ENCODE measurements at regions not wholly inside any gene's neighbourhood (a gene's known extent, or its start where the extent isn't known, plus 50 kb on each side); places are given as distances from the start of the nearest gene placed in this dataset.
"Not testable (repeated sequence)": the region's sequence is repeated elsewhere in the genome, so short reads cannot be mapped to it uniquely, and the experiment has no call there.

- H3K36me3 ChIP-seq = peaks cover 0 to 2% of the 10 kb centered on the region in 2 donors
- H3K4me3 ChIP-seq = no peak overlapping the region
- DNase-seq = no peak
- H3K27me3 ChIP-seq = no peaks in the 10 kb centered on the region
- intact Hi-C loops (cut with DNase I; ENCODE audit: low total_unique reads) = no loop called here
- H3K4me1 ChIP-seq = no peaks in the 10 kb centered on the region
- H3K27ac ChIP-seq = no peak overlapping the region
- TF ChIP-seq POLR2A (IDR thresholded peaks at IDR 0.05) (no peak), CTCF (IDR thresholded peaks at IDR 0.05) (no peak)
- no peaks in the 10 kb centered on the region for H3K9me3 ChIP-seq
These were observed 413.2 kb upstream of the TECRL start for GRCh38 chr4:64822405-64822804.

- H3K9me3 ChIP-seq = no peaks in the 10 kb centered on the region
- intact Hi-C loops (cut with DNase I; ENCODE audit: low total_unique reads) = no loop called here
- no peak for DNase-seq
- TF ChIP-seq CTCF (IDR thresholded peaks at IDR 0.05) (no peak), POLR2A (IDR thresholded peaks at IDR 0.05) (no peak)
- no peaks in the 10 kb centered on the region for H3K27me3 ChIP-seq
- H3K4me1 ChIP-seq = no peaks in the 10 kb centered on the region
- no peak overlapping the region for H3K4me3 ChIP-seq
- peaks cover 0 to 2% of the 10 kb centered on the region in 2 donors for H3K36me3 ChIP-seq
- H3K27ac ChIP-seq = no peak overlapping the region
These were observed 412.1 kb upstream of the TECRL start for GRCh38 chr4:64821219-64821976.

GRCh38 chr4:64814616-64815015 lies 405.4 kb upstream of the TECRL start:
- intact Hi-C loops (cut with DNase I; ENCODE audit: low total_unique reads) = no loop called here
- no peak for TF ChIP-seq CTCF (IDR thresholded peaks at IDR 0.05)
- TF ChIP-seq POLR2A (IDR thresholded peaks at IDR 0.05) = no peak
- Histone ChIP-seq H3K27ac (no peak overlapping the region), H3K27me3 (no peaks in the 10 kb centered on the region), H3K36me3 (no peaks in the 10 kb centered on the region), H3K4me3 (no peak overlapping the region), H3K4me1 (no peaks in the 10 kb centered on the region), H3K9me3 (no peaks in the 10 kb centered on the region)
- DNase-seq = no peak

GRCh38 chr4:64807821-64808220 lies 398.6 kb upstream of the TECRL start:
- H3K4me3 ChIP-seq = no peak overlapping the region
- H3K9me3 ChIP-seq = no peaks in the 10 kb centered on the region
- no peaks in the 10 kb centered on the region for H3K36me3 ChIP-seq
- DNase-seq = no peak
- intact Hi-C loops (cut with DNase I; ENCODE audit: low total_unique reads) = no loop called here
- no peak for TF ChIP-seq CTCF (IDR thresholded peaks at IDR 0.05)
- no peak for TF ChIP-seq POLR2A (IDR thresholded peaks at IDR 0.05)
- no peaks in the 10 kb centered on the region for H3K27me3 ChIP-seq
- H3K4me1 ChIP-seq = no peaks in the 10 kb centered on the region
- no peak overlapping the region for H3K27ac ChIP-seq

GRCh38 chr4:64799751-64800150 lies 390.5 kb upstream of the TECRL start:
- Histone ChIP-seq H3K4me1 (no peaks in the 10 kb centered on the region), H3K27ac (no peak overlapping the region), H3K36me3 (no peaks in the 10 kb centered on the region), H3K27me3 (no peaks in the 10 kb centered on the region), H3K9me3 (no peaks in the 10 kb centered on the region), H3K4me3 (no peak overlapping the region)
- TF ChIP-seq CTCF (IDR thresholded peaks at IDR 0.05) = no peak
- TF ChIP-seq POLR2A (IDR thresholded peaks at IDR 0.05) = no peak
- no peak for DNase-seq
- intact Hi-C loops (cut with DNase I; ENCODE audit: low total_unique reads) = no loop called here

GRCh38 chr4:64798828-64799227 lies 389.6 kb upstream of the TECRL start:
- H3K4me3 ChIP-seq; H3K27ac ChIP-seq; H3K27me3 ChIP-seq; H3K4me1 ChIP-seq; intact Hi-C loops (cut with DNase I; ENCODE audit: low total_unique reads); H3K9me3 ChIP-seq; DNase-seq; H3K36me3 ChIP-seq: not testable (repeated sequence)

All from uterus (tissue), 3 donors.